ENCODE measurements at regions not wholly inside any gene's neighbourhood (a gene's known extent, or its start where the extent isn't known, plus 50 kb on each side); places are given as distances from the start of the nearest gene placed in this dataset.

DNA sequence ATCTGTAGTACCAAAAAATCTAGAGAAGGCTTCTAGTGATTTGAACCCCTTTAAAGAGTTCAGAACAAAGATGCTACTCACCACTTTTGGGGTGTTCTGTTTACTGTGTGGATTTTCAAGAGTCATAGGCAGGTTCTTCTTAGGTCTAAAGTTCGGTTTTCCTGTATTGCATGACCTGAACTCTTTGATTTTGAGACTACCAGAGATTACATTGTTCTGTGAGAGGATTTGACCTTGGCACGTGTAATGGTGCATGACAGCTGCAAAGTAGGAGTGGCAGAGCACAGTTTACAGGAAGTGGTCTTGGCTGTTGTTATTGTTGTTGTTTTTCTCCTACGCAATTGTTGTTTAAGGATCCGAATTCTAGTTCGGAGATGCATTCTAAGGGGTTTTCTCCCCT lies 592.7 kb downstream of the EPHA7 start:
- 65 to 69% methylated on average over 5 of the region's 5 CpGs for WGBS, 2 donors
- ATAC-seq (ENCODE audit: low FRiP score in 2 of 2) = no peak
- Histone ChIP-seq H3K27me3 (no peaks in the 10 kb centered on the region), H3K36me3 (no peaks in the 10 kb centered on the region), H3K9me3 (no peaks in the 10 kb centered on the region), H3K4me3 (no peak overlapping the region), H3K27ac (no peak overlapping the region), H3K4me1 (no peaks in the 10 kb centered on the region)
- TF ChIP-seq, protein P1, sequence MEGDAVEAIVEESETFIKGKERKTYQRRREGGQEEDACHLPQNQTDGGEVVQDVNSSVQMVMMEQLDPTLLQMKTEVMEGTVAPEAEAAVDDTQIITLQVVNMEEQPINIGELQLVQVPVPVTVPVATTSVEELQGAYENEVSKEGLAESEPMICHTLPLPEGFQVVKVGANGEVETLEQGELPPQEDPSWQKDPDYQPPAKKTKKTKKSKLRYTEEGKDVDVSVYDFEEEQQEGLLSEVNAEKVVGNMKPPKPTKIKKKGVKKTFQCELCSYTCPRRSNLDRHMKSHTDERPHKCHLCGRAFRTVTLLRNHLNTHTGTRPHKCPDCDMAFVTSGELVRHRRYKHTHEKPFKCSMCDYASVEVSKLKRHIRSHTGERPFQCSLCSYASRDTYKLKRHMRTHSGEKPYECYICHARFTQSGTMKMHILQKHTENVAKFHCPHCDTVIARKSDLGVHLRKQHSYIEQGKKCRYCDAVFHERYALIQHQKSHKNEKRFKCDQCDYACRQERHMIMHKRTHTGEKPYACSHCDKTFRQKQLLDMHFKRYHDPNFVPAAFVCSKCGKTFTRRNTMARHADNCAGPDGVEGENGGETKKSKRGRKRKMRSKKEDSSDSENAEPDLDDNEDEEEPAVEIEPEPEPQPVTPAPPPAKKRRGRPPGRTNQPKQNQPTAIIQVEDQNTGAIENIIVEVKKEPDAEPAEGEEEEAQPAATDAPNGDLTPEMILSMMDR (IDR thresholded peaks at IDR 0.05) = no peak
- no peak for TF ChIP-seq EP300 (IDR thresholded peaks at IDR 0.05)
- no peak for TF ChIP-seq POLR2A (IDR thresholded peaks at IDR 0.05)
- TF ChIP-seq POLR2AphosphoS5 (IDR thresholded peaks at IDR 0.05) = no peak
- DNase-seq = no peak

DNA sequence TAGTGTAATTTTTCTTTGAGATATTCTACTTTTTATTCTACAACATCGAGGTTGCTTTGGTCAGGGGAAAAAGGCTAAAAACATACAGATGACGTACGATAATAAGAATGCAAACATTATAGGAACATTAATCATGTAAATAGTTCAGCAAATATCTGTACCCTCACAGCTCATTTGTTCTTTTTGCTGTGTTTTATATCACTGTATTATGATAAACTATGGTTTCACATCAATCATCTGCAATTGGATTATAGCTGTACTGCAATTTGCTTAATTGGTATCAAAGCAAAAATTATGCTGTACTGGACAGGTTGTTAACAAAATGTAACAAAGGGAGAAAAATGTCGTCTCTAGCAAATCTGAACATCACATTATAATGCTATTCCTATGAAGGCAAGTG lies 597.1 kb downstream of the EPHA7 start:
- Histone ChIP-seq H3K27me3 (no peaks in the 10 kb centered on the region), H3K4me3 (no peak overlapping the region), H3K9me3 (no peaks in the 10 kb centered on the region), H3K36me3 (no peaks in the 10 kb centered on the region), H3K4me1 (no peaks in the 10 kb centered on the region), H3K27ac (no peak overlapping the region)
- DNase-seq = no peak
- TF ChIP-seq POLR2AphosphoS5 (IDR thresholded peaks at IDR 0.05) = no peak
- no peak for TF ChIP-seq EP300 (IDR thresholded peaks at IDR 0.05)
- no peak for TF ChIP-seq POLR2A (IDR thresholded peaks at IDR 0.05)
- TF ChIP-seq, protein P1 (IDR thresholded peaks at IDR 0.05) = no peak
- WGBS, 2 donors = 61 to 73% methylated on average over 4 of the region's 4 CpGs
- ATAC-seq (ENCODE audit: low FRiP score in 2 of 2) = no peak

DNA sequence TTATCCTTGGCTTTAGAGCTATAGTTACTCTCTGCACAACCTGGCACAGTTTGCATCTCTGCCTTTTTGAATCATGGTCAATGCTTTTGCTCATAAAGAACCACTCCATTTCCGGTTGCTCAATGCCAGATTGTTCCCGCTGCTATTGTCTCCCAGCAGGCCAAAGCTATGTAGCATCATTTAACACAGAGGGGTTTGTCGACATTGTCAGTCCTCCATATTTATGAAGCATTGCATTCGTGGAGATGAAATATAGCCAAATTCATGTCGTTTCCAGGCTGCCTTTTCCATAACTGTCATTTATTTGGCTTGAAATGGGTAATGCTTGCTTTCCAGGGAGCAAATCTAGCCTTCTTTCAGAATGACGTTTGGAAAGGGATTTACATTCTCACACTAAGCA lies 598.8 kb downstream of the EPHA7 start:
- no peak overlapping the region for H3K27ac ChIP-seq
- no peak for DNase-seq
- ATAC-seq (ENCODE audit: low FRiP score in 2 of 2) = no peak

DNA sequence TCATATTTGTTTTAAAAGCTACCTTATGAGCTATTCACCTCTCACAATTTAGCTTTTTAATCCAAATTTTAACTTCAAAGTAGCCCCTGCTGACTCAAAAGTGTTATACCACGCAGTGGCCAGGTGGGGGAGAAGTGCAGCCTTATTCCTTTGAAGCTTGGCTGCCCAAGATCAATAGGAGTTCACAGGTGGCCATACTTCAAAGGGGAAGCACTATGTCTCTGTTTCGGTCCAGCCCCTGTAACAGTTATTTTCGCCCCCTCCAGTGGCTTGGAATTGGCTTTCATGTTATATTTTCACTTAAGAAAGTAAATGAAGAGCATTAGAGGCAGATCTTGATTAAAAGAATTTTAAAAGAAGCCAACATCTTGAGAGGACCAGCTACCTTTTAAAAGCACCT lies 608.4 kb downstream of the EPHA7 start:
- Histone ChIP-seq H3K9me3 (no peaks in the 10 kb centered on the region), H3K36me3 (no peaks in the 10 kb centered on the region), H3K27ac (no peak overlapping the region), H3K4me1 (no peaks in the 10 kb centered on the region), H3K4me3 (no peak overlapping the region), H3K27me3 (no peaks in the 10 kb centered on the region)
- ATAC-seq (ENCODE audit: low FRiP score in 2 of 2) (peak in 1 of 2 donors; percentile 49), DNase-seq (no peak)
- WGBS, 2 donors = 6 to 11% methylated on average over 3 of the region's 3 CpGs
- TF ChIP-seq EP300 (IDR thresholded peaks at IDR 0.05) = no peak
- TF ChIP-seq, protein P1 (IDR thresholded peaks at IDR 0.05) = peak in 4 of 6 experiments; percentile 21 to 43 (median 34)

More for the DNA sequence above, 598.8 kb downstream of the EPHA7 start:
- H3K4me1 ChIP-seq = no peaks in the 10 kb centered on the region
- TF ChIP-seq POLR2AphosphoS5 (IDR thresholded peaks at IDR 0.05) (no peak), POLR2A (IDR thresholded peaks at IDR 0.05) (no peak), EP300 (IDR thresholded peaks at IDR 0.05) (no peak)
- TF ChIP-seq, protein P1 (IDR thresholded peaks at IDR 0.05) = no peak
- WGBS, 2 donors = 60 to 63% methylated on average over 6 of the region's 6 CpGs
- no peaks in the 10 kb centered on the region for H3K36me3 ChIP-seq
- no peaks in the 10 kb centered on the region for H3K27me3 ChIP-seq
- H3K9me3 ChIP-seq = no peaks in the 10 kb centered on the region
- H3K4me3 ChIP-seq = no peak overlapping the region

DNA sequence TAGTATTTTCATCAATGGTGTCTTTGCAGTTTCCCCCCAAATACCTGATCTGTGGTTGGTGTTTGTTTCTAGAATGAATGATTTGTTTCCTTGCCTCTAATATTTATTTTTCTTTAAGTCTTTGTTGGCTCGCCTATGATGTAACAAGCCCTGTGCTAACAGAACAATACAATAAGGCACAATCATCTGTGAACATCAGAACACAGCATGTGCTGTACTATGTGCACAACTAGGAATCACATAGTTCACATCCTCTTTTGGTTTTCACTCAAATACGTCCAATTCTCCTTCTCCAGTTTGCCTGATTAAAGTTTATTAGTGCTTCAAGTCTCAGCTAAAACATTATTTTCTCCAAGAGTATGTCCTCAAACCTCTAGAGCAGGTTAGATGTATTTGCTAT lies 613.1 kb downstream of the EPHA7 start:
- no peak overlapping the region for H3K4me3 ChIP-seq
- no peaks in the 10 kb centered on the region for H3K27me3 ChIP-seq
- 38 to 53% methylated on average over 2 of the region's 2 CpGs for WGBS, 2 donors
- H3K36me3 ChIP-seq = no peaks in the 10 kb centered on the region
- TF ChIP-seq POLR2AphosphoS5 (IDR thresholded peaks at IDR 0.05) (no peak), POLR2A (IDR thresholded peaks at IDR 0.05) (no peak), EP300 (IDR thresholded peaks at IDR 0.05) (no peak)
- TF ChIP-seq, protein P1 (IDR thresholded peaks at IDR 0.05) = no peak
- DNase-seq (no peak), ATAC-seq (ENCODE audit: low FRiP score in 2 of 2) (no peak)
- no peak overlapping the region for H3K27ac ChIP-seq
- H3K4me1 ChIP-seq = no peaks in the 10 kb centered on the region
- H3K9me3 ChIP-seq = no peaks in the 10 kb centered on the region

Measured in upper lobe of left lung (tissue), 6 donors.